ENCODE measurements at regions not wholly inside any gene's neighbourhood (a gene's known extent, or its start where the extent isn't known, plus 50 kb on each side); places are given as distances from the start of the nearest gene placed in this dataset.

DNA sequence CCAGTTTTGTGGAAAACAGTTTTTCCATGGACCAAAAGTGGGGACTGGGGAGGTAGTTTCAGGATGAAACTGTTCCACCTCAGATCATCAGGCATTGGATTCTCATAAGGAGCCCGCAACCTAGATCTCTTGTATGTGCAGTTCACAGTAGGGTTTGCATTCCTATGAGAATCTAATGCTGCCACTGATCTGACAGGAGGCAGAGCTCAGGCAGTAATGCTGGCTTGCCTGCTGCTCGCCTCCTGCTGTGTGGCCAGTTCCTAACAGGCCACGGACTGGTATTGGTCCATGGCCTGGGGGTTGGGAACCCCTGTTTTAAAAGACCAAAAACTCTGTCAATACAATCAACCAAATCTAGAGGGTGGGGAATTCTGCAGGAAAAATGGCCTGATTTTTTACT, 100.0 kb upstream of the EOLA2 start:
- H3K4me1 ChIP-seq (ENCODE audit: control insufficient read depth in 1 of 2, insufficient read depth in 1 of 2, low read depth in 1 of 2, low read length in 1 of 2) = no peaks in the 10 kb centered on the region
- no peak overlapping the region for H3K4me3 ChIP-seq (ENCODE audit: low read depth in 1 of 2, low read length in 1 of 2)
- H3K27ac ChIP-seq = no peak overlapping the region
- no peaks in the 10 kb centered on the region for H3K36me3 ChIP-seq
- TF ChIP-seq CTCF (IDR thresholded peaks at IDR 0.05) = no peak
- no peaks in the 10 kb centered on the region for H3K9me3 ChIP-seq
- no peaks in the 10 kb centered on the region for H3K27me3 ChIP-seq

DNA sequence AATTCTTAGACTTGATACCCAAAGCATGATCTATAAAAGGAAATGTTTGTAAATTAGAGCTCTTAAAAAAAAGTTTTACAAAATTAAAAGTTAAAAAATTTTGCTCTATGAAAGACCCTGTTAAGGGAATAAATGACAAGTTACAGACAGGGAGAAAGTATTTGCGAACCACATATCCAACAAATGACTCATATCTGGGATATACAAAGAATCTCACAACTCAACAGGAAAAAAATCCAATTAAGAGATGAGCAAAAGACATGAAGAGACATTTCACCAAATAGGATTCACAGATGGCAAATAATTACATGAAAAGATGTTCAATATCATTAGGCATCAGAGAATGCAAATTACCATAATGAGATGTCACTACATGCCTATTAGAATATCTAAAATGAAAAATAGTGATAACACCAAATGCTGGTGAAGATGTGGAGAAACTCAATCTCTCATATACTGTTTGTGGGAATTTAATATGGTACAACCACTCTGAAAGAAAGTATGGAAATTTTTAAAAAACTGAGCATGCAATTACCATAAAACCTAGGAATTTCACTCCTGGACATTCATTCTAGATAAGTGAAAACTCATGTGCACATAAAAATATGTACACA, 100.8 kb upstream of the EOLA2 start:
- Histone ChIP-seq H3K4me3 (ENCODE audit: low read depth in 1 of 2, low read length in 1 of 2) (no peak overlapping the region), H3K4me1 (ENCODE audit: control insufficient read depth in 1 of 2, insufficient read depth in 1 of 2, low read depth in 1 of 2, low read length in 1 of 2) (no peaks in the 10 kb centered on the region), H3K9me3 (no peaks in the 10 kb centered on the region), H3K27ac (no peak overlapping the region), H3K27me3 (no peaks in the 10 kb centered on the region), H3K36me3 (no peaks in the 10 kb centered on the region)
- no peak for TF ChIP-seq CTCF (IDR thresholded peaks at IDR 0.05)

GRCh38 chrX:150041208-150041607, 102.9 kb upstream of the EOLA2 start:
- Histone ChIP-seq H3K4me1 (ENCODE audit: control insufficient read depth in 1 of 2, insufficient read depth in 1 of 2, low read depth in 1 of 2, low read length in 1 of 2) (no peaks in the 10 kb centered on the region), H3K9me3 (no peaks in the 10 kb centered on the region), H3K36me3 (no peaks in the 10 kb centered on the region), H3K4me3 (ENCODE audit: low read depth in 1 of 2, low read length in 1 of 2) (no peak overlapping the region), H3K27me3 (no peaks in the 10 kb centered on the region), H3K27ac (no peak overlapping the region)
- no peak for TF ChIP-seq CTCF (IDR thresholded peaks at IDR 0.05)

DNA sequence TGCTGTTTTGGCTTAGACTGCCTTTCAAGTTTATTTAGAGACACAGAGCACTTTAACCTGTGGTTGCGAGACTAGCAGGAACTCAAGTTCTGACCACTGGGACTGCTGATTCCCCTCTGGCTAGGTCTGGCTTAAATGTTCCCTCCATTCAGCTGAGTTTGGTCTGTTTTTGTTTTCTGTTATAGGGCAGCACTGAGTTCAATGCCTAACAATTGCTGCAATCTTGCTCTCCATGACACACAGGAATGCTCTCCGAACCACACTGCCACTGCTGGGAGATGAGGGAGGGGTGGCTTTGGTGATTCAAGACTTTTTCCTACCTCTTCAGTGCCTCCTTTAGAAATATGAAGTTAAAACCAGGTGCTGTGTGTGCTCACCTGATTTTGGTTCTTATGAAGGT, 106.3 kb upstream of the EOLA2 start:
- H3K4me1 ChIP-seq (ENCODE audit: control insufficient read depth in 1 of 2, insufficient read depth in 1 of 2, low read depth in 1 of 2, low read length in 1 of 2) = no peaks in the 10 kb centered on the region
- no peak overlapping the region for H3K27ac ChIP-seq
- H3K27me3 ChIP-seq = no peaks in the 10 kb centered on the region
- no peaks in the 10 kb centered on the region for H3K9me3 ChIP-seq
- no peak for TF ChIP-seq CTCF (IDR thresholded peaks at IDR 0.05)
- no peak overlapping the region for H3K4me3 ChIP-seq (ENCODE audit: low read depth in 1 of 2, low read length in 1 of 2)
- no peaks in the 10 kb centered on the region for H3K36me3 ChIP-seq

DNA sequence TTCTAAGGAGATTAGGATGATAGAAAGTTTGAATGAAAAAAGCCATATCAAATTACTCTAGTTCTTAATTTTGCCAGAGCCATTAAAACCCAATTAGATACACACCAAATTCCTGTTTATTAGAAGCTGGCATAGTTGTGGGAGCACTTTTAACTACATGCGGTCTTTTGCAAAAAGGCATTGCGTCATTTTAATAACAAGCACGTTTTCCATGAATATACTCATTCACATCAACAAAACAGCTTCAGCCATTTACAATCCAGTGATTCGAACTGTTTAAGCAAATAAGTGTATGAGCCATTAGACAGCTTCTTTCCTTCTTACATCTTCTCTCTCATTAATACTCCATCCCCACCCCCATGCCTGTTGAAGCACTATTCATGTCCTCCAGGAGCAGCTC, 109.5 kb upstream of the EOLA2 start:
- no peaks in the 10 kb centered on the region for H3K9me3 ChIP-seq
- no peaks in the 10 kb centered on the region for H3K27me3 ChIP-seq
- no peaks in the 10 kb centered on the region for H3K4me1 ChIP-seq (ENCODE audit: control insufficient read depth in 1 of 2, insufficient read depth in 1 of 2, low read depth in 1 of 2, low read length in 1 of 2)
- TF ChIP-seq CTCF (IDR thresholded peaks at IDR 0.05) = no peak
- H3K4me3 ChIP-seq (ENCODE audit: low read depth in 1 of 2, low read length in 1 of 2) = no peak overlapping the region
- no peak overlapping the region for H3K27ac ChIP-seq
- H3K36me3 ChIP-seq = no peaks in the 10 kb centered on the region

DNA sequence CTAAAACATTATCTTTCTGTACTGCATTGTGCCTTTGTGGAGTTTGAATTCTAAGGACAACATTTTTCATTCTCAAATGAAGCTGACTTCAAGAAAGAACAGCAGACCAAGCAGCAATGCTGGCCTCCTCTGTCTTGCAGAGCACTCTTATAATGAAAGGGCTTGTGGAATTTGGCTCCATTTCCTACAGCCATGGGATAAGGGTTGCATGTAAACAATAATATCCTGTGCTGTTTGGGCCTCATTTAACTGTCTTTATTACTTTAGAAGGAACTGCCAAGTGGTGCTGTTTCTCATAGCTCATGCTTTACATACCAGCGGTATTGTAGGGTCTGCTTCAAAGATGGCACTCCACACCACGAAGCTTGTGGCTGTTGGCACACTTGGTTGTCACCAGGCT, 111.4 kb upstream of the EOLA2 start:
- H3K4me1 ChIP-seq (ENCODE audit: control insufficient read depth in 1 of 2, insufficient read depth in 1 of 2, low read depth in 1 of 2, low read length in 1 of 2) = no peaks in the 10 kb centered on the region
- TF ChIP-seq CTCF (IDR thresholded peaks at IDR 0.05) = no peak

More for the DNA sequence above, 111.4 kb upstream of the EOLA2 start:
- Histone ChIP-seq H3K9me3 (no peaks in the 10 kb centered on the region), H3K4me3 (ENCODE audit: low read depth in 1 of 2, low read length in 1 of 2) (no peak overlapping the region), H3K27ac (no peak overlapping the region), H3K36me3 (no peaks in the 10 kb centered on the region), H3K27me3 (no peaks in the 10 kb centered on the region)

Measured in neutrophil (primary cell).